ENCODE measurements at regions not wholly inside any gene's neighbourhood (a gene's known extent, or its start where the extent isn't known, plus 50 kb on each side); places are given as distances from the start of the nearest gene placed in this dataset.

DNA sequence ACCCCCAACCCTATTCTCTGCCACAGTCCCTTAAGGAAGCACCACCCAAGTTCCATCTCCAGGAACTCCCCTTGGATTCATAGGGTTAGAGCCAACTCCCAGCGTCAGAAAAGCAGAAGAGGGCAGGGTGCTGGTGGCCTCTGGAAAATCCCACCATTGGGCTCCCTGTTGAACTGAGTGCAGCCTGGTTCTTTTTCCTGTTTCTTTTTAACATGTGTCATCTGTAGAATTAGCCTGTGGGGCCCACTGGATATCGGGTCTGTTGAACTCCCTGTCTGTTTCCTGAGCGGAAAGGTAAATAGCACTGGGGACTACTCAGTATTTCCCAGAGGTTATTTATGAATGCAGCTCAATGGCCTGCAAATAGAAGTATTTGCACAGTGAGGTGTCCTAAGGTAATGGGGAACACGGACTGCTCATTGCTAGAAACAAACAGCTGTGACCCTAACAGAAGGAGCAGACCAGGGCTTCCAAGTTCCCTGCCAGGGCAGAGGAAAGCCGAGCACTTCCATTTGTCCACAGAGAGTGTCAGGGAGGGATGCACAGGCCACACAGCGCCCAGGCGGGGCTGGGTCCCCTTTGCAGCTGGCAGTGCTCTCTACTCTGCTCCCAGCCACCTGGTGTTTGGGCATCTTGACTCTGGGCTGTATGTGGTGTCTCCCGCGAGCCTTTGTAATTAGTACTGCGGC lies 102.6 kb downstream of the FHDC1 start:
- no peak for TF ChIP-seq POLR2AphosphoS5 (IDR thresholded peaks at IDR 0.05)
- TF ChIP-seq, protein P1, sequence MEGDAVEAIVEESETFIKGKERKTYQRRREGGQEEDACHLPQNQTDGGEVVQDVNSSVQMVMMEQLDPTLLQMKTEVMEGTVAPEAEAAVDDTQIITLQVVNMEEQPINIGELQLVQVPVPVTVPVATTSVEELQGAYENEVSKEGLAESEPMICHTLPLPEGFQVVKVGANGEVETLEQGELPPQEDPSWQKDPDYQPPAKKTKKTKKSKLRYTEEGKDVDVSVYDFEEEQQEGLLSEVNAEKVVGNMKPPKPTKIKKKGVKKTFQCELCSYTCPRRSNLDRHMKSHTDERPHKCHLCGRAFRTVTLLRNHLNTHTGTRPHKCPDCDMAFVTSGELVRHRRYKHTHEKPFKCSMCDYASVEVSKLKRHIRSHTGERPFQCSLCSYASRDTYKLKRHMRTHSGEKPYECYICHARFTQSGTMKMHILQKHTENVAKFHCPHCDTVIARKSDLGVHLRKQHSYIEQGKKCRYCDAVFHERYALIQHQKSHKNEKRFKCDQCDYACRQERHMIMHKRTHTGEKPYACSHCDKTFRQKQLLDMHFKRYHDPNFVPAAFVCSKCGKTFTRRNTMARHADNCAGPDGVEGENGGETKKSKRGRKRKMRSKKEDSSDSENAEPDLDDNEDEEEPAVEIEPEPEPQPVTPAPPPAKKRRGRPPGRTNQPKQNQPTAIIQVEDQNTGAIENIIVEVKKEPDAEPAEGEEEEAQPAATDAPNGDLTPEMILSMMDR (IDR thresholded peaks at IDR 0.05), result no peak
